Endothelial cell of umbilical vein (primary cell): ENCODE measurements at regions not wholly inside any gene's neighbourhood (a gene's known extent, or its start where the extent isn't known, plus 50 kb on each side); places are given as distances from the start of the nearest gene placed in this dataset.

Source experiments
- BruUV-seq: library from RNA; stranded (reverse); fragments of 400-500 nt; replicated peaks from 2 replicates; lab custom pipeline; 2021; lab: Mats Ljungman, UMichigan
- CTCF ChIA-PET: fragments of 300-600, 350-600 bp; sonication (Branson Sonifier 250); formaldehyde crosslinking; loops from one replicate; lab custom pipeline; 2021; ENCODE audit warnings: antibody characterized with exemption, inconsistent platforms; lab: Charles Lee
- POLR2A ChIA-PET: fragments of 300-600, 350-600 bp; sonication (Branson Sonifier 250); formaldehyde crosslinking; loops from one replicate; lab custom pipeline; 2021; ENCODE audit warnings: antibody characterized with exemption, inconsistent platforms; lab: Charles Lee
- DNase-seq: peaks from one replicate; pipeline ENCODE4 v3.0.0-alpha.2; 2011; ENCODE audit warnings: low read depth, low spot score
- FAIRE-seq: peaks from 2 replicates; lab custom pipeline; 2011; peaks lifted over from hg19 to GRCh38; lab: Jason Lieb, UNC
- H2AFZ ChIP-seq: 2 replicates; pipeline ENCODE4 v1.6.0; 2012; ENCODE audit warnings: low read depth, low read length, control low read depth, inconsistent platforms
- H3K27ac ChIP-seq: 2 replicates; pipeline ENCODE4 v1.5.1; 2011; ENCODE audit warnings: low read depth, mild to moderate bottlenecking, control low read depth, low read length, moderate library complexity; ENCODE audit not compliant: insufficient read depth
- H3K27me3 ChIP-seq, 2 experiments: 2 replicates each; pipeline versions ENCODE4 v1.6.0 to v1.6.1; 2011; ENCODE audit warnings: low read length in 2 of 2, mixed read lengths in 1 of 2; ENCODE audit not compliant: control insufficient read depth in 2 of 2, insufficient read depth in 2 of 2
- H3K36me3 ChIP-seq, 2 experiments: 2 replicates in 1 of 2; 3 replicates in 1 of 2; pipeline ENCODE4 v1.5.1; 2011; ENCODE audit warnings: low read length in 2 of 2, mild to moderate bottlenecking in 1 of 2, moderate library complexity in 1 of 2; ENCODE audit not compliant: control insufficient read depth in 2 of 2, insufficient read depth in 2 of 2; ENCODE audit errors: extremely low read depth in 1 of 2
- H3K4me1 ChIP-seq: 3 replicates; pipeline ENCODE4 v1.5.1; 2011; ENCODE audit warnings: mild to moderate bottlenecking, low read length; ENCODE audit not compliant: control insufficient read depth, insufficient read depth; ENCODE audit errors: extremely low read depth
- H3K4me2 ChIP-seq: 2 replicates; pipeline ENCODE4 v1.6.1; 2011; ENCODE audit warnings: low read length, control low read depth, mixed read lengths; ENCODE audit not compliant: insufficient read depth
- H3K4me3 ChIP-seq, 3 experiments: fragments of 200-600 bp in 1 of 3; sonication (generic), shearing (Covaris generic) in 1 of 3; replicated peaks in 1 of 3; 2 replicates each; pipeline ENCODE4 v1.5.1; 2011 to 2016; ENCODE audit warnings: control low read depth in 3 of 3, low read length in 3 of 3, mild to moderate bottlenecking in 2 of 3, inconsistent platforms in 1 of 3, low read depth in 1 of 3, moderate library complexity in 1 of 3; ENCODE audit not compliant: insufficient read depth in 1 of 3
- H3K79me2 ChIP-seq: 2 replicates; pipeline ENCODE4 v1.6.0; 2012; ENCODE audit warnings: low read length, inconsistent platforms; ENCODE audit not compliant: control insufficient read depth, insufficient read depth
- H3K9ac ChIP-seq: replicated peaks from 2 replicates; pipeline ENCODE3; 2011; ENCODE audit warnings: low read length, control low read depth; ENCODE audit not compliant: insufficient read depth; ENCODE audit errors: extremely low read depth
- H3K9me1 ChIP-seq: replicated peaks from 3 replicates; pipeline ENCODE4 v1.6.0; 2011; ENCODE audit warnings: mild to moderate bottlenecking, low read length; ENCODE audit not compliant: control insufficient read depth, insufficient read depth; ENCODE audit errors: extremely low read depth
- H3K9me3 ChIP-seq: replicated peaks from 2 replicates; pipeline ENCODE4 v1.5.1; 2012; ENCODE audit warnings: low read length, inconsistent platforms; ENCODE audit not compliant: control insufficient read depth, insufficient read depth
- H4K20me1 ChIP-seq: replicated peaks from 2 replicates; pipeline ENCODE3; 2011; ENCODE audit warnings: mild to moderate bottlenecking, low read length; ENCODE audit not compliant: control insufficient read depth, insufficient read depth; ENCODE audit errors: extremely low read depth
- CTCF ChIP-seq, 2 donors: IDR thresholded peaks; 1 replicate in 1 of 2; 2 replicates in 1 of 2; pipeline ENCODE4 v1.5.1; 2011; ENCODE audit warnings: low read length in 2 of 2, mild to moderate bottlenecking in 2 of 2, moderate library complexity in 2 of 2, control low read depth in 1 of 2, inconsistent platforms in 1 of 2, low read depth in 1 of 2; ENCODE audit not compliant: insufficient read depth in 1 of 2; ENCODE audit errors: extremely low read depth in 1 of 2
- EZH2 ChIP-seq: IDR thresholded peaks from 2 replicates; pipeline ENCODE4 v1.6.1; 2012; ENCODE audit warnings: borderline replicate concordance, low read depth, mild to moderate bottlenecking, moderate library complexity, low read length, inconsistent platforms; ENCODE audit not compliant: severe bottlenecking
- FOS ChIP-seq: IDR thresholded peaks from 2 replicates; pipeline ENCODE4 v1.6.1; 2011; ENCODE audit warnings: mild to moderate bottlenecking, low read length, moderate library complexity, borderline replicate concordance; ENCODE audit not compliant: insufficient read depth
- GATA2 ChIP-seq: IDR thresholded peaks from 2 replicates; pipeline ENCODE4 v1.7.0; 2011; ENCODE audit warnings: low read depth, mild to moderate bottlenecking, moderate library complexity, mixed read lengths, low read length; ENCODE audit not compliant: insufficient read length, insufficient read depth
- JUN ChIP-seq: IDR thresholded peaks from 2 replicates; pipeline ENCODE4 v1.6.1; 2011; ENCODE audit warnings: borderline replicate concordance, low read depth; ENCODE audit not compliant: insufficient read length, insufficient read depth
- MAX ChIP-seq: IDR thresholded peaks from 2 replicates; pipeline ENCODE4 v1.6.1; 2011; ENCODE audit not compliant: insufficient read depth, insufficient read length
- MYC ChIP-seq: IDR thresholded peaks from one replicate; pipeline ENCODE4 v1.6.1; 2011; ENCODE audit warnings: mild to moderate bottlenecking, low read depth, low read length
- POLR2A ChIP-seq: IDR thresholded peaks from 2 replicates; pipeline ENCODE4 v1.6.1; 2012; ENCODE audit warnings: low read depth, mild to moderate bottlenecking, control low read depth, low read length
- POLR2AphosphoS5 ChIP-seq: IDR thresholded peaks from 2 replicates; pipeline ENCODE4 v1.6.1; 2012; ENCODE audit warnings: low read depth, mild to moderate bottlenecking, control low read depth, low read length, moderate library complexity; ENCODE audit not compliant: insufficient read depth
- dilution Hi-C: fragments of 300-500 bp; cut with MboI; formaldehyde crosslinking; loops from one replicate; pipeline ENCODE4 v1.15.0; 2019; ENCODE audit warnings: low sequenced_read_pairs; ENCODE audit not compliant: extremely low pct_ligation_motif_present
- intact Hi-C: fragments of 100-400 bp; cut with micrococcal nuclease; formaldehyde crosslinking; loops from one replicate; pipeline ENCODE4 v1.10.0; 2022

- Histone ChIP-seq H3K9me1 (no peaks in the 10 kb centered on the region), H4K20me1 (no peaks in the 10 kb centered on the region), H3K9me3 (no peaks in the 10 kb centered on the region), H3K9ac (no peak overlapping the region), H3K27ac (no peak overlapping the region), H3K79me2 (no peaks in the 10 kb centered on the region), H2AFZ (no peak overlapping the region), H3K4me1 (no peaks in the 10 kb centered on the region), H3K4me2 (no peak overlapping the region), H3K27me3 (peaks cover 3 to 9% of the 10 kb centered on the region in 2 experiments), H3K4me3 (no peak overlapping the region), H3K36me3 (no peaks in the 10 kb centered on the region)
- ChIA-PET CTCF (interaction anchor here (0.6 kb wide), 1 partner anchor 843 kb away, joined by 4 read pairs; no protein-coding TSS in a partner anchor), POLR2A (no interaction called here)
- intact Hi-C loops, result no loop called here
- dilution Hi-C loops, result no loop called here
- DNase-seq, result no peak
- BruUV-seq, result no TSS peak
- TF ChIP-seq JUN (no peak), FOS (no peak), EZH2 (no peak), POLR2AphosphoS5 (no peak), POLR2A (no peak), GATA2 (no peak), MAX (no peak)
- FAIRE-seq, result no peak
Observed at GRCh38 chr4:174147863-174148262, 135.6 kb downstream of the FBXO8 start.

- no peak for TF ChIP-seq CTCF (IDR thresholded peaks at IDR 0.05; ENCODE audit: extremely low read depth in 1 of 2, insufficient read depth in 1 of 2, low read depth in 1 of 2, low read length in 2 of 2)
- TF ChIP-seq EZH2, result no peak
- no peak for TF ChIP-seq POLR2AphosphoS5
- no peak for TF ChIP-seq GATA2
- TF ChIP-seq POLR2A, result no peak
- TF ChIP-seq FOS, result no peak
- TF ChIP-seq MYC, result no peak
- no peak for TF ChIP-seq JUN
- H2AFZ ChIP-seq, result no peak overlapping the region
- no peak overlapping the region for H3K27ac ChIP-seq
- FAIRE-seq (no peak), DNase-seq (no peak)
- dilution Hi-C loops (no loop called here), intact Hi-C loops (no loop called here)
- no peaks in the 10 kb centered on the region for H3K9me1 ChIP-seq
- H3K36me3 ChIP-seq, result no peaks in the 10 kb centered on the region
- no peaks in the 10 kb centered on the region for H3K9me3 ChIP-seq
- H3K4me2 ChIP-seq, result no peak overlapping the region
- H3K4me1 ChIP-seq, result no peaks in the 10 kb centered on the region
- no peaks in the 10 kb centered on the region for H4K20me1 ChIP-seq
- H3K79me2 ChIP-seq, result no peaks in the 10 kb centered on the region
- ChIA-PET CTCF (no interaction called here), POLR2A (no interaction called here)
- H3K27me3 ChIP-seq, result peaks cover 1 to 2% of the 10 kb centered on the region in 2 experiments
- BruUV-seq, result no TSS peak
- no peak overlapping the region for H3K4me3 ChIP-seq
- H3K9ac ChIP-seq, result no peak overlapping the region
Observed at GRCh38 chr4:174144106-174144505, 139.4 kb downstream of the FBXO8 start.
